ENCODE measurements at regions not wholly inside any gene's neighbourhood (a gene's known extent, or its start where the extent isn't known, plus 50 kb on each side); places are given as distances from the start of the nearest gene placed in this dataset.
A peak's percentile ranks its signal among the peaks of the same experiment; 100 is the strongest.

- TF ChIP-seq ZNF318 (IDR thresholded peaks at IDR 0.05; ENCODE audit: borderline replicate concordance in 1 of 2, low read depth in 1 of 2) (no peak), E2F4 (CRISPR knock-in tag; IDR thresholded peaks at IDR 0.05; ENCODE audit: low read depth) (no peak), FOXA3 (CRISPR knock-in tag; conservative IDR thresholded peaks at IDR 0.05 in 1 of 2, IDR thresholded peaks at IDR 0.05 in 1 of 2) (no peak), MYNN (IDR thresholded peaks at IDR 0.05) (no peak), MYNN (CRISPR knock-in tag; IDR thresholded peaks at IDR 0.05) (no peak), PPARD (CRISPR knock-in tag; IDR thresholded peaks at IDR 0.05) (no peak), ZNF639 (CRISPR knock-in tag; conservative IDR thresholded peaks at IDR 0.05 in 1 of 2, IDR thresholded peaks at IDR 0.05 in 1 of 2) (0 out of 4 replicates have a peak, but pooled peaks of 1 of the 2 experiments have one; percentile 30), CHCHD3 (CRISPR knock-in tag; IDR thresholded peaks at IDR 0.05) (no peak), SMARCE1 (IDR thresholded peaks at IDR 0.05) (no peak), ZNF780A (CRISPR knock-in tag; IDR thresholded peaks at IDR 0.05) (no peak), MEF2A (IDR thresholded peaks at IDR 0.05; ENCODE audit: control insufficient read depth, low read depth, low read length) (no peak)
Observed at GRCh38 chr10:32149252-32149955, 93.2 kb upstream of the KIF5B start (continued).

All from K562 (cell line).